ENCODE measurements at regions not wholly inside any gene's neighbourhood (a gene's known extent, or its start where the extent isn't known, plus 50 kb on each side); places are given as distances from the start of the nearest gene placed in this dataset.

GRCh38 chr7:47709451-47709850, 127.5 kb upstream of the TNS3 start:
- TF ChIP-seq CTCF (IDR thresholded peaks at IDR 0.05) (no peak), REST (IDR thresholded peaks at IDR 0.05; ENCODE audit: low read depth, low read length) (no peak), ELF1 (IDR thresholded peaks at IDR 0.05) (no peak), GABPA (IDR thresholded peaks at IDR 0.05; ENCODE audit: low read depth) (no peak), NFIC (IDR thresholded peaks at IDR 0.05; ENCODE audit: borderline replicate concordance) (no peak), EP300 (IDR thresholded peaks at IDR 0.05; ENCODE audit: borderline replicate concordance in 1 of 2, low read depth in 1 of 2, low read length in 1 of 2) (no peak), POLR2AphosphoS5 (IDR thresholded peaks at IDR 0.05; ENCODE audit: low read depth, low read length) (no peak), IRF3 (IDR thresholded peaks at IDR 0.05; ENCODE audit: low read depth, low read length) (no peak), RXRA (IDR thresholded peaks at IDR 0.05; ENCODE audit: borderline replicate concordance, low read depth) (no peak), SMC3 (IDR thresholded peaks at IDR 0.05; ENCODE audit: low read depth, low read length) (no peak), TCF12 (IDR thresholded peaks at IDR 0.05) (no peak), CHD2 (IDR thresholded peaks at IDR 0.05; ENCODE audit: low read length, partially characterized antibody) (no peak), JUND (IDR thresholded peaks at IDR 0.05) (no peak), MAX (IDR thresholded peaks at IDR 0.05; ENCODE audit: low read depth) (no peak)

All from SK-N-SH (cell line).